OCI-LY1 (cell line): ENCODE measurements at regions not wholly inside any gene's neighbourhood (a gene's known extent, or its start where the extent isn't known, plus 50 kb on each side); places are given as distances from the start of the nearest gene placed in this dataset.

Source experiments
- CTCF ChIP-seq: fragments of 200-600 bp; sonication (generic), shearing (Covaris generic); IDR thresholded peaks from 2 replicates; pipeline ENCODE4 v1.5.1; 2017; ENCODE audit warnings: mild to moderate bottlenecking, antibody characterized with exemption, low read length, moderate library complexity, mixed read lengths
- EZH2 ChIP-seq: fragments of 200-600 bp; sonication (generic), shearing (Covaris generic); IDR thresholded peaks from 2 replicates; pipeline ENCODE4 v1.8.0; 2017; ENCODE audit warnings: borderline replicate concordance, mixed run types, mild to moderate bottlenecking, antibody characterized with exemption, low read length, moderate library complexity, mixed read lengths

GRCh38 chr16:85469929-85470590 lies 143.1 kb upstream of the GSE1 start:
- TF ChIP-seq CTCF (no peak), EZH2 (no peak)
